KMS-11 (cell line): ENCODE measurements at regions not wholly inside any gene's neighbourhood (a gene's known extent, or its start where the extent isn't known, plus 50 kb on each side); places are given as distances from the start of the nearest gene placed in this dataset.
"Not testable (repeated sequence)": the region's sequence is repeated elsewhere in the genome, so short reads cannot be mapped to it uniquely, and the experiment has no call there.

ENCODE experiments used
- H2AFZ ChIP-seq: fragments of 200-600 bp; sonication (generic); 2 replicates; pipeline ENCODE4 v1.6.1; 2016; ENCODE audit warnings: antibody characterized with exemption, mixed run types, low read depth
- H3K27ac ChIP-seq: fragments of 200-600 bp; sonication (generic); 2 replicates; pipeline ENCODE4 v1.6.1; 2016; ENCODE audit warnings: mild to moderate bottlenecking, mixed run types
- H3K27me3 ChIP-seq: fragments of 200-600 bp; sonication (generic); 2 replicates; pipeline ENCODE4 v1.6.1; 2017; ENCODE audit warnings: mild to moderate bottlenecking, low read depth, mixed run types, moderate library complexity; ENCODE audit not compliant: insufficient read depth
- H3K36me3 ChIP-seq: fragments of 200-600 bp; sonication (generic); 2 replicates; pipeline ENCODE4 v1.6.1; 2017; ENCODE audit warnings: mild to moderate bottlenecking, mixed run types; ENCODE audit not compliant: insufficient read depth
- H3K4me1 ChIP-seq: fragments of 200-600 bp; sonication (generic); 2 replicates; pipeline ENCODE4 v1.6.1; 2016; ENCODE audit warnings: mild to moderate bottlenecking, low read depth, mixed run types; ENCODE audit not compliant: poor library complexity, severe bottlenecking
- H3K4me2 ChIP-seq: fragments of 200-600 bp; sonication (generic); 2 replicates; pipeline ENCODE4 v1.7.0; 2016; ENCODE audit warnings: mild to moderate bottlenecking, mixed run types
- H3K4me3 ChIP-seq: fragments of 200-600 bp; sonication (generic); IDR thresholded peaks from 2 replicates; pipeline ENCODE4 v1.6.1; 2017; ENCODE audit warnings: low read depth, low read length, mixed read lengths; ENCODE audit not compliant: insufficient read depth
- H3K79me2 ChIP-seq: fragments of 200-600 bp; sonication (generic); 2 replicates; pipeline ENCODE4 v1.6.1; 2016; ENCODE audit warnings: low read depth, mixed run types; ENCODE audit not compliant: insufficient read depth
- H3K9ac ChIP-seq: fragments of 200-600 bp; sonication (generic); 2 replicates; pipeline ENCODE4 v1.6.1; 2016; ENCODE audit warnings: mild to moderate bottlenecking, mixed run types
- H4K20me1 ChIP-seq: fragments of 200-600 bp; sonication (generic); 2 replicates; pipeline ENCODE4 v1.6.1; 2016; ENCODE audit warnings: mild to moderate bottlenecking, mixed run types; ENCODE audit not compliant: insufficient read depth
- CTCF ChIP-seq: fragments of 200-600 bp; sonication (generic); conservative IDR thresholded peaks from 2 replicates; pipeline ENCODE4 v1.6.1; 2017; ENCODE audit warnings: low read depth, mild to moderate bottlenecking, antibody characterized with exemption, low read length, moderate library complexity, mixed read lengths

- no peak overlapping the region for H3K9ac ChIP-seq
Observed at GRCh38 chr12:76666290-76666835, 97.6 kb upstream of the ZDHHC17 start.

GRCh38 chr12:76669981-76670380 is 93.9 kb upstream of the ZDHHC17 start:
- no peak overlapping the region for H2AFZ ChIP-seq
- no peak for TF ChIP-seq CTCF
- no peaks in the 10 kb centered on the region for H3K4me1 ChIP-seq
- no peaks in the 10 kb centered on the region for H3K79me2 ChIP-seq
- H3K4me2 ChIP-seq = no peak overlapping the region
- no peaks in the 10 kb centered on the region for H3K27me3 ChIP-seq
- H4K20me1 ChIP-seq = no peaks in the 10 kb centered on the region
- H3K27ac ChIP-seq = no peak overlapping the region
- H3K36me3 ChIP-seq = no peaks in the 10 kb centered on the region
- H3K9ac ChIP-seq = no peak overlapping the region
- no peak overlapping the region for H3K4me3 ChIP-seq

More at GRCh38 chr12:76666290-76666835, 97.6 kb upstream of the ZDHHC17 start:
- Histone ChIP-seq H3K4me2 (no peak overlapping the region), H2AFZ (no peak overlapping the region), H3K79me2 (no peaks in the 10 kb centered on the region), H3K4me3 (no peak overlapping the region), H3K4me1 (no peaks in the 10 kb centered on the region), H3K27me3 (no peaks in the 10 kb centered on the region), H4K20me1 (no peaks in the 10 kb centered on the region), H3K27ac (no peak overlapping the region), H3K36me3 (no peaks in the 10 kb centered on the region)
- TF ChIP-seq CTCF = no peak

GRCh38 chr12:76670776-76671175 is 93.1 kb upstream of the ZDHHC17 start:
- no peak overlapping the region for H3K4me2 ChIP-seq

DNA sequence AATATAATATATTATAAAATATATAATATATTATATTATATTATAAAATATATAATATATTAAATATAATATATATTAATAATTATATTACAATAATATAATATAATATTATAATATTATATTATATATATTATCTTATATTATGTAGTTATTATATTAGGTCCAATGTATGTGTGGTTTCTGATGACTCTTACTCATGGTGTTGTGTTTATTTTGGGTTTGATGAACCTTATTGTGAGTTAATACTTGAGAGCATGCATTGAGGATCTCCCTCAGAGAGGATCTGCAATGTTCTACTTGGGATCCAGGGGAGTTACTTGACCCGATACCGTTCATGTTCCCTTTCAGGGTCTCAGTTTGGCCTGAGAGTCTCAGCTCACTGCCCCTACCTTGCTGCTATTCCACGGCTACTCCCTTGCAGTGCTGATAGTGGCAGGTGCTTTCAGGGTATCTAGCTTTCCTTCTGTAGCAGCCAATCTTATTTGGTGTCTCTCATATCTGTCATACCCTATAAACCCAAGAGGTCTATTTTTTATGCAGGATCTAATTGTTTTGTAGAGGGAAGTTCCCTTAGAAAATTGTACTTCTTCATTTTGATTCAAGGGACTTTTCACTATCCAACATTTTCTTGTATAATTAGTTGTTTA is 89.1 kb upstream of the ZDHHC17 start:
- Histone ChIP-seq H3K79me2 (no peaks in the 10 kb centered on the region), H3K4me2 (no peak overlapping the region), H3K27me3 (no peaks in the 10 kb centered on the region), H4K20me1 (no peaks in the 10 kb centered on the region), H3K27ac (no peak overlapping the region), H3K4me1 (no peaks in the 10 kb centered on the region), H2AFZ (no peak overlapping the region), H3K9ac (no peak overlapping the region), H3K36me3 (no peaks in the 10 kb centered on the region), H3K4me3 (no peak overlapping the region)
- TF ChIP-seq CTCF = no peak

More at GRCh38 chr12:76670776-76671175, 93.1 kb upstream of the ZDHHC17 start:
- Histone ChIP-seq H3K4me1 (no peaks in the 10 kb centered on the region), H3K79me2 (no peaks in the 10 kb centered on the region), H3K27me3 (no peaks in the 10 kb centered on the region), H3K27ac (no peak overlapping the region), H4K20me1 (no peaks in the 10 kb centered on the region), H2AFZ (no peak overlapping the region), H3K9ac (no peak overlapping the region), H3K36me3 (no peaks in the 10 kb centered on the region), H3K4me3 (no peak overlapping the region)
- TF ChIP-seq CTCF = no peak

GRCh38 chr12:76676261-76676660 is 87.7 kb upstream of the ZDHHC17 start:
- H3K4me1 ChIP-seq, H3K9ac ChIP-seq, H3K27me3 ChIP-seq, H4K20me1 ChIP-seq, H3K27ac ChIP-seq, H3K79me2 ChIP-seq, H3K36me3 ChIP-seq, H3K4me3 ChIP-seq, H2AFZ ChIP-seq, H3K4me2 ChIP-seq: not testable (repeated sequence)
